GM12872 (cell line): ENCODE measurements at regions not wholly inside any gene's neighbourhood (a gene's known extent, or its start where the extent isn't known, plus 50 kb on each side); places are given as distances from the start of the nearest gene placed in this dataset.

Experiments
- CTCF ChIP-seq: IDR thresholded peaks from 3 replicates; pipeline ENCODE4 v1.5.1; 2011; ENCODE audit warnings: low read depth, mild to moderate bottlenecking, low read length, moderate library complexity; ENCODE audit not compliant: insufficient read depth

DNA sequence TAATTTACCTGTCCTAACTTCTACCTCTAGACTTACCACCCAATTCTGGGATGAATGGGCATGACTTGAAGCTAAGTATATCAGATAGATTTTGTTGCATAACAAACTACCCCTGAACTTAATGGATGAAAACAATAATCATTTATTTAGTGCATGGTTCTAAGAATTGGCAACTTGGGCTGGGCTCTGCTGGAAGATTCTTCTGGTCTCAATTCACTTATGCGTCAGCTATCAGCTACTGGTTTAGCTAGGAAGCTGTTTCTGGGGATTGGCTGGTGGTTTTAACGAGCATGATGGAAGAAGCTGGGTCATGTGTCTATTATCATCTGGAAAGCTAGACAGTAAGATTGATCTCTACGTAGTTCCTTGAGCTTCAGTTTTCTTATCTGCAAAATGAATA lies 77.3 kb upstream of the LMCD1 start:
- no peak for TF ChIP-seq CTCF

DNA sequence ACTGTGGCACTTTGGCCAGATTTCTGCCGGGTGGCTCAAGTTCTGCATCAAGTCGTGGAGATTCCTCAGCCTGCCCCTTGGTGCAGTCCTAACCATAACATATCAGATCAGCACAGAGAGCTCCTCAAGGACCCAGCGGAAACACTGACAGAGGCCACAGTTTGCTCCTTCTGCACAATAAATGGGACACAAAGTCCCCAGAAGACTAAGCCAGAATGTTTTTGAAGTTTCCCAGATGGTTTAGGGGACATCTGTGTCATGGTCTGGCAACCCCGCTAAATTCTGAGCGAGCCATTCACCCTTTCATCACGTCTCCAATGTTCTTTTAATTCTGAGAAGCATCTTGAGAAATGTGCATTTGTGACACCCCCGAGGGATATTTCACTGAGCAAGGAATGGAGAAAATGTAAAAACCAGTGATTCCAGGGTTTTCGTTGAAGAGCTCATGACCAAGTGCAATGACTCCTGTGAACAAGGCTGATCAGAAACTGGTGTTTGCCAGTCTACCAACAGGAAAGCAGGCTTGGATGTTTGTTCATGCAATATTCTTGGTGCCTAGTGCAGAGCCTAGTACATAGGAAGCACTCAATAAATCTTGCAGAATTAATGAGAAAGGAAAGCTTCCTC lies 64.8 kb upstream of the LMCD1 start:
- no peak for TF ChIP-seq CTCF

DNA sequence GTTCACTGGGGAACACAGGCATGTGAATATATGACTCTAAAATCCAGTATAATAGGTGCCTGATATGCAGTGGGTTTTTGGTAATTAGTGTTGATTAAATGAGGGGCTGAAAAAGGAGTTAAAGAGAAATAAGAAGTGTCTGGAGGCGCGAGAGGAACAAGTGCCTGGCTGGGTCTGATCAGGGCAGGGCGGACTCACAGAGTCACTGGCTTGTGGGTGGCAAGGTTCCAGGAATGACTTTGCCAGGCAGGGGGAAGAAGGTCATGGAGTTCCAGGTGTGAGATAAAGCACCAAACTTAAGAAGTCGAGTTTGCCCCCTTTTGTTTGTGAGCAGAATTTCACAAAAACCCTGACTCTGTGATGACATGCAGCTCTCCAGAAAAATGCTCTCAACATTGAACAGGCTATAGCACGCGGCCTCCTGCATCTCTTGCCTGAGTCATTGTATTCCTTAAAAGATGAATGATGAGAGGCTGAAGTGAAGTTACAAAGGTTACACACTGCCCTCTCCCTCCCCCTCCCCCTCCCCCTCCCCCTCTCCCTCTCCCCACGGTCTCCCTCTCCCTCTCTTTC lies 63.0 kb upstream of the LMCD1 start:
- TF ChIP-seq CTCF, result no peak

DNA sequence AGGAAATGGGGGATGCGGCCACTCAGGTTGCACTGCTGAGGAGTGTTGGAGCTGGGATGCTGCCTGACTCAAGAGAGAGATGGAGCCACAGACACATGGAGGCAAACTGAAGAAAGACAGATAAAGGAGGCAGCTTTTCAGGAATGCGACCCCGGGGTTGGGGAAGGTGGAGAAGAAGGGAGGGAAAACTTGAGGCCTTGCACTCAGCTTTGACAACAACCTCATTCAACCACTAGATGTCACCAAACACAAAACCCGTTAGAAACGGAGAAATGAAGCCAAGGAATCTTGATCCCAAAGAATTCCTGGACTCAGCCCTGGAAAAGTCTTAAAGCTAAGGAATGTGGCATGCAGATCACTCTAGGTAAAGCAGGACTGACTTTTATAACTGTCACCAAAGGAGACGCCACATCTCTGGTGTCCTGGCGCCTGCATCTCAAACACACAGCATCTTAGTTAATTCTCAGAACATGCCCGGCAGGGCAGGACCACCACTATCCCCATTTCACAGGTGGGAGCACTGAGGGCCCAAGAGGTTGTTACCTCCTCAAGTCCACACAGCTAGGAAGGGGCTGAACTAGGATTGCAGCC lies 59.6 kb upstream of the LMCD1 start:
- peak; percentile 79 for TF ChIP-seq CTCF

DNA sequence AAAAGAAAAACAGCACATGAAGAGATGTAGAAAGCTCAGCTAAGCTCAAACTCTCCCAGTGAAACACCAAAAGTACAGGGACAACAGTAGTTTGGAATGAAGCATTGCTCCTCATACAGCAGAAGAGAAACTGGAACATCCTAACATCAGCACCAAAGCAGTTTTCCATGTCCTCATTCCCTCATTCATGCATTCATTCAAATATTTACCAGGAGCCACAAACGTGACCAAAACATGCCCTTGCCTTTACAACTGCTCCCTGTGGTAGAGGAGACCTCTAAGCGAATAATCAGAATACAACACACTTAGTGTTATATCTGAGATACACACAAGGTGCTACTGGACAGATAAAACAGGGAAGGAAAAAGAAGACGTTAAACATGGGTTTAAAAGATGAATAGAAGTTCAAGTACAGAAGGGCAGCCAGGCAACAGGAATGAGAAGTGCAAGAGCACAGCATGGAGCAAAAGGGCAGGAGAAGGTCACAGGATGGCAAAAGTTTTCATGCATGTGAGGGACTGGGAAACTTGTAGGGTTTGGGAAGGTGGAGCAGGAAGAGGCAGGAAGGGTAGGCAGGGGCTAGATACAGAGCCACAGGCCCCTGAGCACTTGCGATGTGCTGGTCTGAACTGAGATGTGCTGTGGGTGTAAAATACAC lies 58.5 kb upstream of the LMCD1 start:
- TF ChIP-seq CTCF, result no peak

DNA sequence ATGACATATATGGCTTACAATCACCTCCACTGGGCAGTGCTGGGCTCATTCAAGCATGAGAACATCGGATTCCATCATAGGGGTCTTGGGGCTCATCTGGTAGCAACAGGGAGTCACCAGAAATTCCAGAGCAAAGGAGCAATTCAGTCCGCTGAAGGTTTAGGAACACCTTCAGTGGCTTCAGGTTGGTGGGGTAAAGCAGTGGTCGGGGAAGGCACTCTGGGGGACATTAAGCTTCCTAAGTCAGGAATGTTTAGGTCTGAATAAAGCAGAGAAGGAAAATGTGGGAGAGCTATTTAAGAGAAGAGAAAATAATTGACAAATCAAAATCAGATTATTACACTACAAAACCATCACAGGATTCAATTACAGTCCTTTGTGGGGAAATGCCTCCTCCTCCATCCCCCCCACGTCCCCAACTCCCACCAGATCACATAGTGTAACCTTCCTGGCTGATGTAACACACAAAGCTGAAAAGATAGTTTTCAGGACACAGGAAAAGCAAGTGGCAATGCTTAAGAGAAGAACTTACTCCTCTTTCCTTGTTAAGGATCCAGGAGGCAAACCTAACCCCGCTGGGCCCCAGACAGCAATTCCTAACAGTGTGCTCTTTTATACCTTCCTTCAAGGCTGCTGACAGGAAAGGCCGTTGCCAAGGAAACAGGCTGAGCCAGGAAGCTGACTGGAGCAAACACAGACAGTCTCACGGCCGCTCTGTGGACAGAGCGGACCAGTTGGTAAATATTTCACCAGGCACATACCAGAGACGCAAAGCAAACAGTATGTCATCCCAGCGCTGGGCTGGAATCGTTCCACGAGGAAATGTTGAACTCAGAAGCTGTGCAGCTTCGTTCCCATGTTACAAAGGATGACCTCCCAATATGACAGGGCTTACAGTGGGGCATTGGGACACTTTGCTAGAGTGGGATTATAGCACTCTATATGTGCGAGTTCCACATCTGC lies 57.5 kb upstream of the LMCD1 start:
- no peak for TF ChIP-seq CTCF
